ENCODE measurements at regions not wholly inside any gene's neighbourhood (a gene's known extent, or its start where the extent isn't known, plus 50 kb on each side); places are given as distances from the start of the nearest gene placed in this dataset.

- Histone ChIP-seq H3K27me3 (ENCODE audit: control insufficient read depth, insufficient read depth, low read length) (no peaks in the 10 kb centered on the region), H3K9me3 (ENCODE audit: control insufficient read depth, insufficient read depth, low read length) (no peaks in the 10 kb centered on the region), H3K36me3 (ENCODE audit: control insufficient read depth, insufficient read depth, low read length) (no peaks in the 10 kb centered on the region), H3K4me3 (ENCODE audit: low read depth, low read length) (no peak overlapping the region), H3K27ac (ENCODE audit: low read depth, low read length) (no peak overlapping the region), H3K4me1 (ENCODE audit: control insufficient read depth, insufficient read depth, low read length) (no peaks in the 10 kb centered on the region)
- no CpG with 5 or more reads among the region's 2 CpGs for WGBS (ENCODE audit: insufficient coverage)
- no peak for DNase-seq (ENCODE audit: low read depth in 4 of 6, low spot score in 6 of 6)
Observed at GRCh38 chr5:29795096-29795652, 1398.3 kb upstream of the CDH6 start.

- WGBS (ENCODE audit: insufficient coverage), result no CpG with 5 or more reads among the region's 5 CpGs
- Histone ChIP-seq H3K4me3 (ENCODE audit: low read depth, low read length) (no peak overlapping the region), H3K27ac (ENCODE audit: low read depth, low read length) (no peak overlapping the region), H3K27me3 (ENCODE audit: control insufficient read depth, insufficient read depth, low read length) (no peaks in the 10 kb centered on the region), H3K36me3 (ENCODE audit: control insufficient read depth, insufficient read depth, low read length) (no peaks in the 10 kb centered on the region), H3K4me1 (ENCODE audit: control insufficient read depth, insufficient read depth, low read length) (no peaks in the 10 kb centered on the region), H3K9me3 (ENCODE audit: control insufficient read depth, insufficient read depth, low read length) (no peaks in the 10 kb centered on the region)
- DNase-seq (ENCODE audit: low read depth in 4 of 6, low spot score in 6 of 6), result peak in 2 of 6 donors; percentile 2 to 43
Observed at GRCh38 chr5:29794141-29794787, 1399.2 kb upstream of the CDH6 start.

GRCh38 chr5:29790281-29790680 is 1403.2 kb upstream of the CDH6 start:
- Histone ChIP-seq H3K27me3 (ENCODE audit: control insufficient read depth, insufficient read depth, low read length) (no peaks in the 10 kb centered on the region), H3K4me1 (ENCODE audit: control insufficient read depth, insufficient read depth, low read length) (no peaks in the 10 kb centered on the region), H3K27ac (ENCODE audit: low read depth, low read length) (no peak overlapping the region), H3K36me3 (ENCODE audit: control insufficient read depth, insufficient read depth, low read length) (no peaks in the 10 kb centered on the region), H3K9me3 (ENCODE audit: control insufficient read depth, insufficient read depth, low read length) (no peaks in the 10 kb centered on the region), H3K4me3 (ENCODE audit: low read depth, low read length) (no peak overlapping the region)
- no peak for DNase-seq (ENCODE audit: low read depth in 4 of 6, low spot score in 6 of 6)

- Histone ChIP-seq H3K36me3 (ENCODE audit: control insufficient read depth, insufficient read depth, low read length) (no peaks in the 10 kb centered on the region), H3K4me1 (ENCODE audit: control insufficient read depth, insufficient read depth, low read length) (no peaks in the 10 kb centered on the region), H3K27me3 (ENCODE audit: control insufficient read depth, insufficient read depth, low read length) (no peaks in the 10 kb centered on the region), H3K9me3 (ENCODE audit: control insufficient read depth, insufficient read depth, low read length) (no peaks in the 10 kb centered on the region), H3K27ac (ENCODE audit: low read depth, low read length) (no peak overlapping the region), H3K4me3 (ENCODE audit: low read depth, low read length) (no peak overlapping the region)
- peak in 1 of 6 donors; percentile 17 for DNase-seq (ENCODE audit: low read depth in 4 of 6, low spot score in 6 of 6)
- 54% methylated on average over 2 of the region's 4 CpGs for WGBS (ENCODE audit: insufficient coverage)
Observed at GRCh38 chr5:29780401-29780800, 1413.1 kb upstream of the CDH6 start.

- Histone ChIP-seq H3K36me3 (ENCODE audit: control insufficient read depth, insufficient read depth, low read length) (no peaks in the 10 kb centered on the region), H3K4me1 (ENCODE audit: control insufficient read depth, insufficient read depth, low read length) (no peaks in the 10 kb centered on the region), H3K27me3 (ENCODE audit: control insufficient read depth, insufficient read depth, low read length) (no peaks in the 10 kb centered on the region), H3K4me3 (ENCODE audit: low read depth, low read length) (no peak overlapping the region), H3K9me3 (ENCODE audit: control insufficient read depth, insufficient read depth, low read length) (no peaks in the 10 kb centered on the region), H3K27ac (ENCODE audit: low read depth, low read length) (no peak overlapping the region)
- WGBS (ENCODE audit: insufficient coverage), result no CpG with 5 or more reads among the region's 3 CpGs
- DNase-seq (ENCODE audit: low read depth in 4 of 6, low spot score in 6 of 6), result peak in 1 of 6 donors; percentile 6
Observed at GRCh38 chr5:29779141-29779540, 1414.3 kb upstream of the CDH6 start.

- no peak for DNase-seq (ENCODE audit: low read depth in 4 of 6, low spot score in 6 of 6)
- H3K36me3 ChIP-seq (ENCODE audit: control insufficient read depth, insufficient read depth, low read length), result no peaks in the 10 kb centered on the region
- no peaks in the 10 kb centered on the region for H3K27me3 ChIP-seq (ENCODE audit: control insufficient read depth, insufficient read depth, low read length)
- H3K4me3 ChIP-seq (ENCODE audit: low read depth, low read length), result no peak overlapping the region
- WGBS (ENCODE audit: insufficient coverage), result 100% methylated on average over 1 of the region's 3 CpGs
- H3K9me3 ChIP-seq (ENCODE audit: control insufficient read depth, insufficient read depth, low read length), result no peaks in the 10 kb centered on the region
- H3K27ac ChIP-seq (ENCODE audit: low read depth, low read length), result no peak overlapping the region
- H3K4me1 ChIP-seq (ENCODE audit: control insufficient read depth, insufficient read depth, low read length), result no peaks in the 10 kb centered on the region
Observed at GRCh38 chr5:29777373-29777772, 1416.1 kb upstream of the CDH6 start.

GRCh38 chr5:29770936-29771335 is 1422.5 kb upstream of the CDH6 start:
- H3K27me3 ChIP-seq (ENCODE audit: control insufficient read depth, insufficient read depth, low read length), result no peaks in the 10 kb centered on the region
- no peak for DNase-seq (ENCODE audit: low read depth in 4 of 6, low spot score in 6 of 6)
- H3K9me3 ChIP-seq (ENCODE audit: control insufficient read depth, insufficient read depth, low read length), result no peaks in the 10 kb centered on the region
- H3K4me1 ChIP-seq (ENCODE audit: control insufficient read depth, insufficient read depth, low read length), result no peaks in the 10 kb centered on the region
- H3K27ac ChIP-seq (ENCODE audit: low read depth, low read length), result no peak overlapping the region
- no peak overlapping the region for H3K4me3 ChIP-seq (ENCODE audit: low read depth, low read length)
- 60% methylated on average over 1 of the region's 2 CpGs for WGBS (ENCODE audit: insufficient coverage)
- H3K36me3 ChIP-seq (ENCODE audit: control insufficient read depth, insufficient read depth, low read length), result no peaks in the 10 kb centered on the region

GRCh38 chr5:29769474-29769873 is 1424.0 kb upstream of the CDH6 start:
- Histone ChIP-seq H3K36me3 (ENCODE audit: control insufficient read depth, insufficient read depth, low read length) (no peaks in the 10 kb centered on the region), H3K9me3 (ENCODE audit: control insufficient read depth, insufficient read depth, low read length) (no peaks in the 10 kb centered on the region), H3K4me1 (ENCODE audit: control insufficient read depth, insufficient read depth, low read length) (no peaks in the 10 kb centered on the region), H3K27ac (ENCODE audit: low read depth, low read length) (no peak overlapping the region), H3K4me3 (ENCODE audit: low read depth, low read length) (no peak overlapping the region), H3K27me3 (ENCODE audit: control insufficient read depth, insufficient read depth, low read length) (no peaks in the 10 kb centered on the region)
- WGBS (ENCODE audit: insufficient coverage), result no CpG with 5 or more reads among the region's 5 CpGs
- no peak for DNase-seq (ENCODE audit: low read depth in 4 of 6, low spot score in 6 of 6)

GRCh38 chr5:29758986-29759421 is 1434.5 kb upstream of the CDH6 start:
- no peaks in the 10 kb centered on the region for H3K27me3 ChIP-seq (ENCODE audit: control insufficient read depth, insufficient read depth, low read length)
- H3K27ac ChIP-seq (ENCODE audit: low read depth, low read length), result no peak overlapping the region
- 46% methylated on average over 3 of the region's 3 CpGs for WGBS (ENCODE audit: insufficient coverage)
- no peaks in the 10 kb centered on the region for H3K4me1 ChIP-seq (ENCODE audit: control insufficient read depth, insufficient read depth, low read length)
- H3K36me3 ChIP-seq (ENCODE audit: control insufficient read depth, insufficient read depth, low read length), result no peaks in the 10 kb centered on the region
- H3K9me3 ChIP-seq (ENCODE audit: control insufficient read depth, insufficient read depth, low read length), result no peaks in the 10 kb centered on the region
- peak in 3 of 6 donors; percentile 2 to 36 (median 26) for DNase-seq (ENCODE audit: low read depth in 4 of 6, low spot score in 6 of 6)
- H3K4me3 ChIP-seq (ENCODE audit: low read depth, low read length), result no peak overlapping the region

- Histone ChIP-seq H3K9me3 (ENCODE audit: control insufficient read depth, insufficient read depth, low read length) (no peaks in the 10 kb centered on the region), H3K4me3 (ENCODE audit: low read depth, low read length) (no peak overlapping the region), H3K4me1 (ENCODE audit: control insufficient read depth, insufficient read depth, low read length) (no peaks in the 10 kb centered on the region), H3K27me3 (ENCODE audit: control insufficient read depth, insufficient read depth, low read length) (no peaks in the 10 kb centered on the region), H3K27ac (ENCODE audit: low read depth, low read length) (no peak overlapping the region), H3K36me3 (ENCODE audit: control insufficient read depth, insufficient read depth, low read length) (no peaks in the 10 kb centered on the region)
- no peak for DNase-seq (ENCODE audit: low read depth in 4 of 6, low spot score in 6 of 6)
- no CpG with 5 or more reads among the region's 2 CpGs for WGBS (ENCODE audit: insufficient coverage)
Observed at GRCh38 chr5:29750453-29750852, 1443.0 kb upstream of the CDH6 start.

Measured in spinal cord (tissue), 9 donors.